H9 (cell line): ENCODE measurements at regions not wholly inside any gene's neighbourhood (a gene's known extent, or its start where the extent isn't known, plus 50 kb on each side); places are given as distances from the start of the nearest gene placed in this dataset.

Experiments used
- DNase-seq: peaks from one replicate; pipeline ENCODE4 v3.0.0-alpha.2; 2017
- H2AFZ ChIP-seq: one replicate; pipeline ENCODE4 v1.6.1; 2013; ENCODE audit warnings: mild to moderate bottlenecking, low read length, control low read depth, moderate library complexity
- H2AK5ac ChIP-seq: 2 replicates; pipeline ENCODE4 v1.6.1; 2013; ENCODE audit warnings: low read length, control low read depth, mixed read lengths; ENCODE audit not compliant: insufficient read length
- H2BK120ac ChIP-seq: one replicate; pipeline ENCODE4 v1.6.1; 2013; ENCODE audit warnings: low read depth, mild to moderate bottlenecking, low read length, control low read depth, inconsistent platforms; ENCODE audit not compliant: poor library complexity, severe bottlenecking
- H2BK12ac ChIP-seq: 2 replicates; pipeline ENCODE4 v1.6.1; 2013; ENCODE audit warnings: low read length, control low read depth, mixed read lengths, low read depth; ENCODE audit not compliant: insufficient read length
- H2BK15ac ChIP-seq: 2 replicates; pipeline ENCODE4 v1.6.1; 2013; ENCODE audit warnings: low read depth, low read length, control low read depth
- H2BK20ac ChIP-seq: one replicate; pipeline ENCODE4 v1.6.1; 2013; ENCODE audit warnings: low read depth, mild to moderate bottlenecking, low read length, control low read depth, inconsistent platforms; ENCODE audit not compliant: poor library complexity, severe bottlenecking
- H2BK5ac ChIP-seq: 2 replicates; pipeline ENCODE4 v1.6.1; 2013; ENCODE audit warnings: low read length, control low read depth, mixed read lengths; ENCODE audit not compliant: insufficient read length
- H3K14ac ChIP-seq: 2 replicates; pipeline ENCODE4 v1.6.1; 2013; ENCODE audit warnings: low read length, control low read depth; ENCODE audit not compliant: insufficient read depth
- H3K18ac ChIP-seq: 2 replicates; pipeline ENCODE4 v1.6.1; 2013; ENCODE audit warnings: low read depth, mild to moderate bottlenecking, mixed read lengths, low read length, control low read depth; ENCODE audit not compliant: insufficient read length
- H3K23ac ChIP-seq: 2 replicates; pipeline ENCODE4 v1.6.1; 2013; ENCODE audit warnings: low read length, control low read depth, mixed read lengths, low read depth; ENCODE audit not compliant: insufficient read length
- H3K23me2 ChIP-seq: 2 replicates; pipeline ENCODE4 v1.6.1; 2013; ENCODE audit warnings: low read depth, mild to moderate bottlenecking, mixed read lengths, low read length, control low read depth; ENCODE audit not compliant: insufficient read length, poor library complexity, severe bottlenecking
- H3K27ac ChIP-seq: 2 replicates; pipeline ENCODE4 v1.5.1; 2013; ENCODE audit warnings: low read length, control low read depth, mixed read lengths, low read depth; ENCODE audit not compliant: insufficient read length
- H3K27me3 ChIP-seq: 2 replicates; pipeline ENCODE4 v1.6.1; 2013; ENCODE audit warnings: low read length, control low read depth, inconsistent platforms; ENCODE audit not compliant: insufficient read depth
- H3K4ac ChIP-seq: 2 replicates; pipeline ENCODE4 v1.6.1; 2013; ENCODE audit warnings: low read depth, mild to moderate bottlenecking, control low read depth, inconsistent platforms, low read length, moderate library complexity
- H3K4me1 ChIP-seq: 2 replicates; pipeline ENCODE4 v1.6.1; 2013; ENCODE audit warnings: low read length, control low read depth, inconsistent platforms; ENCODE audit not compliant: insufficient read depth
- H3K4me2 ChIP-seq: 2 replicates; pipeline ENCODE4 v1.6.1; 2013; ENCODE audit warnings: low read length, control low read depth, mixed read lengths; ENCODE audit not compliant: insufficient read length, insufficient read depth
- H3K56ac ChIP-seq: 2 replicates; pipeline ENCODE4 v1.6.1; 2013; ENCODE audit warnings: low read depth, mild to moderate bottlenecking, mixed read lengths, low read length, control low read depth; ENCODE audit not compliant: insufficient read length
- H3K79me1 ChIP-seq: 2 replicates; pipeline ENCODE4 v1.6.1; 2013; ENCODE audit warnings: low read depth, mild to moderate bottlenecking, moderate library complexity, low read length, control low read depth, inconsistent platforms; ENCODE audit not compliant: insufficient read depth, poor library complexity, severe bottlenecking
- H3K79me2 ChIP-seq: 2 replicates; pipeline ENCODE4 v1.6.1; 2013; ENCODE audit warnings: low read length, control low read depth, inconsistent platforms; ENCODE audit not compliant: insufficient read depth
- H3K9ac ChIP-seq: 2 replicates; pipeline ENCODE4 v1.6.1; 2013; ENCODE audit warnings: low read length, control low read depth, mixed read lengths; ENCODE audit not compliant: insufficient read length; ENCODE audit errors: extremely low read depth
- H3K9me3 ChIP-seq: one replicate; pipeline ENCODE4 v1.6.1; 2013; ENCODE audit warnings: low read depth, low read length, inconsistent platforms; ENCODE audit not compliant: control insufficient read depth
- H3T11ph ChIP-seq: one replicate; pipeline ENCODE4 v1.6.1; 2013; ENCODE audit warnings: mild to moderate bottlenecking, low read length, control low read depth, inconsistent platforms
- H4K20me1 ChIP-seq: one replicate; pipeline ENCODE4 v1.6.1; 2013; ENCODE audit not compliant: control insufficient read depth, insufficient read length, insufficient read depth
- H4K5ac ChIP-seq: 2 replicates; pipeline ENCODE4 v1.6.1; 2013; ENCODE audit warnings: low read depth, mild to moderate bottlenecking, mixed read lengths, low read length, control low read depth; ENCODE audit not compliant: insufficient read length
- H4K8ac ChIP-seq: replicated peaks from 2 replicates; pipeline ENCODE4 v1.6.1; 2013; ENCODE audit warnings: low read length, control low read depth, mixed read lengths, low read depth; ENCODE audit not compliant: insufficient read length
- H4K91ac ChIP-seq: 2 replicates; pipeline ENCODE4 v1.6.1; 2013; ENCODE audit warnings: low read depth, mild to moderate bottlenecking, moderate library complexity, mixed read lengths, low read length, control low read depth; ENCODE audit not compliant: insufficient read length
- H3K27ac Mint-ChIP-seq, 3 experiments: 2 replicates in 2 of 3; 3 replicates in 1 of 3; pipeline ENCODE4 v1.8.0; 2020 to 2021; ENCODE audit warnings: mixed read lengths in 3 of 3, mild to moderate bottlenecking in 1 of 3, moderate library complexity in 1 of 3
- H3K27me3 Mint-ChIP-seq: 2 replicates; pipeline ENCODE4 v1.8.0; 2021; ENCODE audit warnings: low read depth, mild to moderate bottlenecking, moderate library complexity, mixed read lengths
- H3K36me3 Mint-ChIP-seq, 3 experiments: 2 replicates in 2 of 3; 3 replicates in 1 of 3; pipeline ENCODE4 v1.8.0; 2020 to 2021; ENCODE audit warnings: low read depth in 3 of 3, mixed read lengths in 3 of 3; ENCODE audit not compliant: insufficient read depth in 1 of 3
- H3K4me1 Mint-ChIP-seq, 2 experiments: 2 replicates each; pipeline ENCODE4 v1.8.0; 2020; ENCODE audit warnings: mixed read lengths in 2 of 2
- H3K4me3 Mint-ChIP-seq, 2 experiments: 2 replicates in 1 of 2; 3 replicates in 1 of 2; pipeline ENCODE4 v1.8.0; 2020 to 2021; ENCODE audit warnings: mild to moderate bottlenecking in 2 of 2, mixed read lengths in 2 of 2, moderate library complexity in 1 of 2
- H3K9me3 Mint-ChIP-seq, 2 experiments: 2 replicates in 1 of 2; 3 replicates in 1 of 2; pipeline ENCODE4 v1.8.0; 2020; ENCODE audit warnings: mild to moderate bottlenecking in 2 of 2, mixed read lengths in 2 of 2, moderate library complexity in 1 of 2
- WGBS: extraction: QIAGEN DNeasy Blood & Tissue Kit; methylation state at CpG from one replicate; pipeline ENCODE4 v1.1.7; 2013; ENCODE audit warnings: missing lambda C conversion rate, low lambda C conversion rate, mixed read lengths; ENCODE audit not compliant: insufficient read length; ENCODE audit errors: extremely low coverage; 5-methylcytosine and 5-hydroxymethylcytosine counted together
- TF ChIP-seq, protein P1 (sequence below): fragments of 200-600 bp; sonication (generic); conservative IDR thresholded peaks from 3 replicates; pipeline ENCODE4 v1.8.0; 2021; ENCODE audit warnings: antibody characterized with exemption, mild to moderate bottlenecking

DNA sequence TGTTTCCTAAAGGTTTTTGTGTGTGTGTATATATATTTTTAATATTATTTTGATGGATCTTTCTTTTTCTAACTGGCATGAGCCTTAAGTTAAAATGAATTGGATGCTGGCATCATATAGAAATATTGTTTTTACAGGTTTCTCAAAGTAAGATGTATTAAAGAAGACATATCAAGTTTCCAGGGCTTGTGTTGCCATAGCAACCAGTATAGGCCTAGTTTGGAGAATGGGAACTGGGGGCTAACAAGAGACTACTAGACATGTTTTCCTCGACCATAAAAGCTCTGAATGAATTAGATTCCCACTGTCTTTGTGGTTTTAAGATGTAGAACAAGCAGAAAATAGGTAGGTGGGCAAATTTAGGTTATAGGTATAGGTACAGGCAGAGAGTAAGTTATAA is 771.4 kb downstream of the TUSC7 start:
- no peak overlapping the region for H4K5ac ChIP-seq
- H3K14ac ChIP-seq, result no peak overlapping the region
- H3K27me3 ChIP-seq, result no peaks in the 10 kb centered on the region
- H2AK5ac ChIP-seq, result no peak overlapping the region
- no peak overlapping the region for H2BK12ac ChIP-seq
- no peak overlapping the region for H4K91ac ChIP-seq
- H3K4me2 ChIP-seq, result no peak overlapping the region
- no peaks in the 10 kb centered on the region for H3K27me3 Mint-ChIP-seq
- H3K4me1 Mint-ChIP-seq, result peaks cover 6% of the 10 kb centered on the region in 2 experiments
- no peaks in the 10 kb centered on the region for H3K79me1 ChIP-seq
- H3K4me3 Mint-ChIP-seq, result no peak overlapping the region
- H3K36me3 Mint-ChIP-seq, result no peaks in the 10 kb centered on the region
- no peak overlapping the region for H3K9ac ChIP-seq
- no peak overlapping the region for H3K4ac ChIP-seq
- H3K23me2 ChIP-seq, result no peaks in the 10 kb centered on the region
- H4K8ac ChIP-seq, result no peak overlapping the region
- H3K23ac ChIP-seq, result no peak overlapping the region
- H2BK15ac ChIP-seq, result no peak overlapping the region
- DNase-seq, result no peak
- TF ChIP-seq, protein P1, sequence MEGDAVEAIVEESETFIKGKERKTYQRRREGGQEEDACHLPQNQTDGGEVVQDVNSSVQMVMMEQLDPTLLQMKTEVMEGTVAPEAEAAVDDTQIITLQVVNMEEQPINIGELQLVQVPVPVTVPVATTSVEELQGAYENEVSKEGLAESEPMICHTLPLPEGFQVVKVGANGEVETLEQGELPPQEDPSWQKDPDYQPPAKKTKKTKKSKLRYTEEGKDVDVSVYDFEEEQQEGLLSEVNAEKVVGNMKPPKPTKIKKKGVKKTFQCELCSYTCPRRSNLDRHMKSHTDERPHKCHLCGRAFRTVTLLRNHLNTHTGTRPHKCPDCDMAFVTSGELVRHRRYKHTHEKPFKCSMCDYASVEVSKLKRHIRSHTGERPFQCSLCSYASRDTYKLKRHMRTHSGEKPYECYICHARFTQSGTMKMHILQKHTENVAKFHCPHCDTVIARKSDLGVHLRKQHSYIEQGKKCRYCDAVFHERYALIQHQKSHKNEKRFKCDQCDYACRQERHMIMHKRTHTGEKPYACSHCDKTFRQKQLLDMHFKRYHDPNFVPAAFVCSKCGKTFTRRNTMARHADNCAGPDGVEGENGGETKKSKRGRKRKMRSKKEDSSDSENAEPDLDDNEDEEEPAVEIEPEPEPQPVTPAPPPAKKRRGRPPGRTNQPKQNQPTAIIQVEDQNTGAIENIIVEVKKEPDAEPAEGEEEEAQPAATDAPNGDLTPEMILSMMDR, result no peak
- no peak overlapping the region for H3K18ac ChIP-seq
- H3K9me3 ChIP-seq, result no peaks in the 10 kb centered on the region
- peaks cover 3% of the 10 kb centered on the region; the same call in 1 of the 2 replicates for H3K4me1 ChIP-seq
- H2AFZ ChIP-seq, result no peak overlapping the region
- WGBS, result no CpG with 5 or more reads among the region's 1 CpG
- no peak overlapping the region for H3K27ac ChIP-seq
- H3T11ph ChIP-seq, result no peak overlapping the region
- H3K79me2 ChIP-seq, result no peaks in the 10 kb centered on the region
- no peak overlapping the region for H2BK20ac ChIP-seq
- H3K27ac Mint-ChIP-seq, result no peak overlapping the region
- H2BK120ac ChIP-seq, result no peak overlapping the region
- H2BK5ac ChIP-seq, result no peak overlapping the region
- no peaks in the 10 kb centered on the region; a peak in 1 of 5 replicates for H3K9me3 Mint-ChIP-seq
- H4K20me1 ChIP-seq, result no peaks in the 10 kb centered on the region
- no peak overlapping the region for H3K56ac ChIP-seq
